SK-N-SH (cell line): ENCODE measurements at regions not wholly inside any gene's neighbourhood (a gene's known extent, or its start where the extent isn't known, plus 50 kb on each side); places are given as distances from the start of the nearest gene placed in this dataset.

Experiments
- CTCF ChIP-seq: fragments of 200-600 bp; sonication (generic); IDR thresholded peaks from 2 replicates; pipeline ENCODE4 v1.6.1; 2017; ENCODE audit warnings: antibody characterized with exemption, mild to moderate bottlenecking, moderate library complexity
- ELF1 ChIP-seq: IDR thresholded peaks from 2 replicates; pipeline ENCODE4 v1.4.0; 2012
- EZH2phosphoT487 ChIP-seq: fragments of 200-600 bp; sonication (generic); IDR thresholded peaks from 2 replicates; pipeline ENCODE4 v1.6.1; 2017; ENCODE audit warnings: low read depth, mixed run types, mild to moderate bottlenecking, antibody characterized with exemption, moderate library complexity, borderline replicate concordance
- GATA2 ChIP-seq: sonication (generic); formaldehyde crosslinking; IDR thresholded peaks from 2 replicates; pipeline ENCODE4 v1.5.0; 2020; ENCODE audit warnings: mild to moderate bottlenecking, missing genetic modification reagents
- MAX ChIP-seq: IDR thresholded peaks from 2 replicates; pipeline ENCODE4 v1.4.0; 2012; ENCODE audit warnings: low read depth
- NRF1 ChIP-seq: IDR thresholded peaks from 2 replicates; pipeline ENCODE4 v1.6.1; 2012; ENCODE audit warnings: low read depth, mild to moderate bottlenecking, low read length
- POLR2AphosphoS5 ChIP-seq: IDR thresholded peaks from 2 replicates; pipeline ENCODE4 v1.6.1; 2012; ENCODE audit warnings: low read depth, low read length
- RAD21 ChIP-seq: IDR thresholded peaks from 2 replicates; pipeline ENCODE4 v1.6.1; 2012; ENCODE audit warnings: mild to moderate bottlenecking, low read length
- RFX5 ChIP-seq: IDR thresholded peaks from 2 replicates; pipeline ENCODE4 v1.6.1; 2012; ENCODE audit warnings: mild to moderate bottlenecking, improper control_type of control experiment, low read length
- TAF1 ChIP-seq: IDR thresholded peaks from 2 replicates; pipeline ENCODE4 v1.6.1; 2012; ENCODE audit warnings: low read depth, mild to moderate bottlenecking, low read length, moderate library complexity, borderline replicate concordance
- YY1 ChIP-seq: IDR thresholded peaks from 2 replicates; pipeline ENCODE4 v1.4.0; 2012; ENCODE audit warnings: low read depth, mild to moderate bottlenecking

- no peak for TF ChIP-seq CTCF
- no peak for TF ChIP-seq NRF1
- no peak for TF ChIP-seq TAF1
- no peak for TF ChIP-seq YY1
- TF ChIP-seq EZH2phosphoT487, result no peak
- TF ChIP-seq ELF1, result no peak
- TF ChIP-seq GATA2 (CRISPR knock-in tag), result no peak
- no peak for TF ChIP-seq MAX
- TF ChIP-seq RFX5, result no peak
- no peak for TF ChIP-seq RAD21
- no peak for TF ChIP-seq POLR2AphosphoS5
Measured at GRCh38 chr20:58025233-58025632, 203.2 kb downstream of the ANKRD60 start.
